GM19025 (cell line): ENCODE measurements at regions not wholly inside any gene's neighbourhood (a gene's known extent, or its start where the extent isn't known, plus 50 kb on each side); places are given as distances from the start of the nearest gene placed in this dataset.

Source experiments
- ATAC-seq: cut with Tn5 transposase; IDR thresholded peaks from one replicate; pipeline ENCODE4 v1.9.1; 2021; ENCODE audit warnings: mild to moderate bottlenecking, low read depth, moderate library complexity; ENCODE audit not compliant: unreplicated experiment

DNA sequence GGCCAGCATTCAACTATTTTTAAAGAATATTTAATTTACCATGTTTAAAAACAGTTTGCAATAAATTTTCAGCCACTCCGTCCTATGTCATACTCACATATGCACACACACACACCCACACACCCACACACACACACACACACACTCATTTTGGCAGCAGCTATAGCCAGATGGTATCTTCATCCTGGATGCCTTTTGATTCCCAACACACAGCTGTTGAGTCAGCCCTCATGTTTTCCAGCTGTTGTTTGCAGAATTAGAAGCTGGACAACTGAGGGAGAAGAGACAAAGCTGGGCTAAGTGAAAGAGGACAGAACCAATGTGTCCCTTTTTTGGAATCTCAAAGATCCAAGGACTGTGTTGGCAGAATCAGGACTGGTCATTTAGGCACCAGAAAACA lies 80.0 kb upstream of the EGLN3 start:
- ATAC-seq, result no peak

DNA sequence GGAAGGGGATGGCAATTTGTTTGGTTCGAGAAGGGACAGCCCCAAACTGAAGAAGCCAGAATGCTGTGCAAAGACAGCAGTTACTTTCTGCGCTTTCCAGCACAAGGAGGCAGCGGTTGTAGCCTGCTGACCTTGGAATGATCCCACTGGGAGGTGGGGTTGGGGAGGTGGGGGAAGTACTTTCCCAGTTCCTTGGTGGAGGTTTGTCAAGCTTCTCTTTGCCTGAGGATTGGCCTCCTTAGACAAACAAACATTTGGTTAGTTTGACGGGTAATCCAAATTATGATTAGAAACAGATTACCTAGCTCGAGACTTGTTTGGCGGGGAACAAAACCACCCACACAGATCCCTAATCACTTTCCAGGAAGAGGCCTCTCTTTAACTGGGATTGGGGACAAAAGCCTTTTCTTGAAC lies 79.1 kb upstream of the EGLN3 start:
- ATAC-seq, result no peak

DNA sequence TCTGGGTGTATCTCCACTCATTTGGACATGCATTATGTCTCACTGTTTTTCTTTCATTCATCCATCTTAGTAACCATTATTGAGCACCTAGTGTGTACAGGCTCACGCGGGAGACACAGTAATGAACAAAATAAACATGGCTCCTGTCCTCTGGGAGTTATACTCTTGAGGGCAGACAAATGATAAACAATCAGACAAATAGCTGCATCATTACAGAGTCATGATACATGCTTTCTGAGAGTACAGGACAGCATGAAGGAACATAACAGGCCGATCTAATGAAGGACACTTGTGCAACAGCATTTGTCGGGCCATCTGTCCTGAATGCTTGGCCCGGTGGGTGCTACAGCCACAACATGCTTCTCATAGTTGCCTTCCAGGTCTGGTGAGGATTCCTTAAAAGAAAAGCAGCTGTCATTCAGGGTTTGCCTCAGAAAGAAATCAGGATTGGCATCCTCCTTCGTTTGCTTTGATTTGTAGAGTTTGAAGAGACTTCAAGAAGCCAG lies 77.2 kb upstream of the EGLN3 start:
- no peak for ATAC-seq

DNA sequence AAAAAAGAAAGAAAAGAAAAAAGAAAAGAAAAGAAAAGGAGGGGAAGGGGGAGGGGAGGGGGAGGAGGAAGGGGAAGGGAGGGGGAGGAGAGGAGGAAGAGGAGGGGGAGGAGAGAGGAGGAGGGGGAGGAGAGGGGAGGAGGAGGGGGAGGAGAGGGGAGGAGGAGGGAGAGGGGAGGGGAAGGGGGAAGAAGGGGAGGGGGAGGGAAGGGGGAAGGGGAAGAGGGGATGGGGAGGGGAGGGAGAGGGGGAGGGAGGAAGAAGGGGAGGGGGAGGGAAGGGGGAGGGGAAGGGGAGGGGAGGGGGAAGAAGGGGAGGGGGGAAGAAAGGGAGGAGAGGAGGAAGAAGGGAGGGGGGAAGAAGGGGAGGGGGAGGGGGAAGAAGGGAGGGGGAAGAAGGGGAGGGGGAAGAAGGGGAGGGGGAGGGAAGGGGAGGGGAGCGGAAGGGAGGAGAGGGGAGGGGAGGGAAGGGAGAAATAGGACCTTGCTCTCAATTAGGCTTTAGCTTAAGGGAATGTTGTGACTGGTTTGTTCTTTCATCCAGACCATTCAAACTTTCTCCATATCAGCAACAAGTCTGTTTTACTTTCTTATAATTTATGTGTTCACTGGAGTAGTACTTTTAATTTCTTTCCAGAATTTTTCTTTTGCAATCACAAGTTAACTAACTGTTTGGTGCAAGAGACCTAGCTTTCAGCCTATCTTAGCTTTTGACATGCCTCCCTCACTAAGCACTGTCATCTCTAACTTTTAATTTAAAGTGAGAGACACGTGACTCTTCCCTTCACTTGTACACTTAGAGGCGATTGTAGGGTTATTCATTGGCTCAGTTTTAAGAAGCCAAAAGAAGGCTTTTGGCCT lies 76.5 kb upstream of the EGLN3 start:
- no peak for ATAC-seq

DNA sequence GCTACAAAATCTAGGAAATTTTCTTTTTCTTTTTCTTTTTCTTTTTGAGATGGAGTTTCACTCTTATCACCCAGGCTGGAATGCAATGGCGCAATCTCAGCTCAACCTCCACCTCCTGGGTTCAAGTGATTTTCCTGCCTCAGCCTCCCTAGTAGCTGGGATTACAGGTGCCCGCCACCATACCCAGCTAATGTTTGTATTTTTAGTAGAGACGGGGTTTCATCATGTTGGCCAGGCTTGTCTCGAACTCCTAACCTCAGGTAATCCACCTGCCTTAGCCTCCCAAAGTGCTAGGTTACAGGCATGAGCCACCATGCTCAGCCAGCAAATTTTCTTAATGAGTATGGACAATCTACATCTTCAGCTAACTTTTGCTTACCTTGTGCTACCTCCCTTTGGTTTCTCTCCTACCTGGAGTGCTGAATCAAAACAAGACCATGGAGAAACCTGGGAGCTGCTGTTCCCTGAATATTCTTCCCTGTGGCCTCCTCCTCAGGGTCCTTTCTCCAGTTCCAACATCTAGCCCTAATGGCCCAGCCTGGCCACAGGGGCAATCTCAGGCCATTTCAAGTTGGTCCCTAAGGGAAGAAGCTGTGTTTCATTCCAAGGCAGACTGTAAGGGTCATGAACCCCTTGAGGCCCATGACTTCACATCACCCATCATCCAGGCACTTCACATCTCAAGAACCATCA lies 74.6 kb upstream of the EGLN3 start:
- ATAC-seq, result no peak

DNA sequence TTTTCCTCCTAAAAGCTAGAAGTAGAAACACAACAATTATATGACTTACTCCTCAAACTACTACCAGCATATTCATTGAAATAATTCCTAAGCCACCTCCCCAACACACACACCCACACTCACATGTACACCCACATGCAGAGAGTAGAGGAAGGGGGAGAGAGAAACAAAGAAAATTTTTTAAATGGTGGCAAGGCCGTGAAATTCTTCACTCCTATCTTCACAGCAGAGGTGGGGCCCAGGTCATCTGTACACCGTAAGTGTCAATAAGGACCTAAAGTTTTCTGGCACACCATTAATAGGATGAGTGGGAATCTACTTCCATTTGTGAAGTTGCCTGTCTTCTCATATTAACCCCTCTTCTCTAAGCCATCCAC lies 73.9 kb upstream of the EGLN3 start:
- ATAC-seq, result no peak

DNA sequence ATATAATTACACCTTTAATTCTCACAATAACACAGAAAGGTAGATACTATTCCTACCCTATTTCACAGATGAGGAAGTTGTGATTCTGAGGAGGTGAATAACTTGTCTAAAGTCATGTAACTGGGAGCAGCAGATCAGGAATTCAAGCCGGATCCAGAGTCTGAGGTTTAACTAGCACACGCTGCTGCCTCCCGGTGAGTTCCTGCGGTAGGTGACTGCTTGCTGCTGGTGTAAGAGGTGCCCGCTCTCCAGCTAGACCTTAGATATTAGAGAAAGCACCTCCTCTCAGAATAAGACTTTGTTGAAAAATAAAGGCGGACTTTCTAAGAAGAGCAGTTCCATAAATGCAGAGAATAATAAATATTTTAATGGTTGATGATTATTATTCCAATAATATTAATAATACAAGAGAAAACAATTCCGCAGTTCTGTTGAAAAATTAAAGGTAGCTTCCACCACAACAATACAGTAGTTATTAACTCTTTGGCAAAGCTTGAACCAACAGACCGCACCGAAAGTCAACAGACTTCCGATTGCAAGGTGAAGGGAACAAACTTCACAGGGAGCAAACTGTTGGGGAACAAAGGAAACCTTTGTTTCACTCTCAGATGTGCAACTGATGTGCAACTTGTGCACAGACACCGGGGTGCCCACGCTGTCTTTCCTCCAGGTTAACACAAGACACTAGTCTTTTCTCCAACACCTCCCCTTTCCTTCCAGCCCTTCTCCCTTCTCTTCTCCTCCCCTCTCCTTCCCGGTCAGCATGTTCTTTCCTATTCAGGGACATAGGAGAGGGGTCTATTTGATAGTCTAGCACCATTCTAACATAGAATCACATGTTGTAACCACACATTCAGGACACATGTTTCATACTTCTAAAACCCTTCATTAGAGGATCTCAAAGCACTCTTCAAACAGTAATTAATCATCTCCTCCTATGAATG lies 73.2 kb upstream of the EGLN3 start:
- ATAC-seq, result no peak

DNA sequence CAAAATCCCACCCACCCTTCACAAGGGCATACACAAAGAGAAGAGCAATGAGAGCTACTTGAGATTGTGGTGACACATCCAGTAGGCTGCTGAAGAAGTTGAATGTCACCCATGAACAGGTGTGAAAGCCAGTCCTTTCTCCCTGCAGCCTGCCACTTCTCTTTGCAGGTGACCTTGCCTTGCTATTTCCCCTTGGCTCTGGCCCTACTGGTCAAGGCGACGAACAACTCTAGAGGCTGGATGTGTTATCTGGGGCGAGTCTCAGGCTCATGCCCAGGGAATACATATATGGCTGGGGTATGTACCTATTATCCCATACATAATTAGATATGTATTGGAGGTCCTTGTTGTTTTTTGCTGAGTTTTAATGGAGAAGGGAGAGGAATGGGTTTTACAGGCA lies 70.2 kb upstream of the EGLN3 start:
- no peak for ATAC-seq

DNA sequence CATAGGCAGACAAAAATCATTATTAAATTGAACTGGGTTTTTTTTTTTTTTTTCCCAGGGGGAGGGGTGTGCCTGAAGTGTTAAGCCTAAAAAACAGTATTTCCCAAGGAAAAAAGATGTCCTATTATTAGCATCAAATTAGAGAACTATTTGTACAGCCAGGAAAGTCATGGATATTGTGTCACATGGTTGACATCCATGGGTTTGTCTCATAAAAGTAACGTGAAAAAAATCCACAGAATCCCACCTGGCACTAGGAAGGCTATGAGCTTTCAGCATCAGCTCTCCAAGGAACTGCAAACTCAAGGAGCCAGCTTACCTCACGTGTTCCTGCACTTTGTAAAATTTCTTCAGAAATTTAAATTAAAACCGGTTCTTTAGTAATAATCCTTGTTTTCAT lies 69.1 kb upstream of the EGLN3 start:
- no peak for ATAC-seq

DNA sequence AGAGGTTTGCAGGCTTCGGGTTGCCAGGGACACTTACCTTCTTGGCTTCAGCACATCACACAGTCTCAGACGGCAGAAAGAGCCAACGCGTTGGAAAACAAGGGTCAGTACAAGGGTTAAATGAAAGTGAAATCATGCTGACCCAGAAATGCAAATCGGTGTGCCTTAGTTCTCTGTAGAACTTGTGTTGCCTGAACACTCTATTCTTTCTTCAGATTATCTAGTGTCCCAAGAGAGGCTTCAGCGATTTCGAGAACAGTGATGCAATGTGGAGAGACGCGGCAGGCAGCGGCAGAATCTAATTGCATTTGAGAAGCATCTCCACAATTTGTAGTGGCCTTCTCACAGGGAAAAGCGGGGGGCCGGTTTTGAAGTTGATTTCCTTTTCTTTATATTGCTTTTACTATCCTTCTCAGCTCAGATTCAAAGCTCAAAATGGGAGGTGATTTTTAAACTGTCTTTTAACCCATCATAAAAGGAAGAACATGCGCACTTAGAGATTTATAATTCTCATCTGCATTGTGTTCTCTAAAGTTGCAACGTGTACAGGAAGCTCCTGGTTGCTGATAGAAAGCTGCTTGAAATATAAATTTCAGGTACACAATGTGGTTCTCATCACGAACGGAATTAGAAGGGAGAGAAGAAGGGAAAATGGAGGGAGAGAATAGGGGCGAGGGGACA lies 67.8 kb upstream of the EGLN3 start:
- peak; percentile 84 for ATAC-seq

DNA sequence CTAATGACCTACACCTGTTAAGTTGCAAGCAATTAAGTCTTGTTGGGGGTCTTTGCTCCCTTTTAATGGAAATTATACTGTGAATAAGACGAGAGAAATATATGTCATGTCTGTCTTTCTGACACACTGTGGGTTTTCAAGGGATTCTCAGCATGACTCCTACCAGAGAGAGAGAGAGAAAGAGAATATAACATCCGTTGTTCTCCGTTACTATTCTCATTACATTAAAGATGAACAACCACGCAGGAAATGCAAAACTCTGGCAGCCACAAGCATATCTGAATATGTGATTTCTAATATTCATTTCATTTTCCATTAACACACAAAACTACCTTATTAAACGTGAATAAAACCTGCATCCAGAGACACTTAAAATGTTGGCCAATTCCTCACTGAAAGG lies 67.3 kb upstream of the EGLN3 start:
- ATAC-seq, result peak; percentile 27

DNA sequence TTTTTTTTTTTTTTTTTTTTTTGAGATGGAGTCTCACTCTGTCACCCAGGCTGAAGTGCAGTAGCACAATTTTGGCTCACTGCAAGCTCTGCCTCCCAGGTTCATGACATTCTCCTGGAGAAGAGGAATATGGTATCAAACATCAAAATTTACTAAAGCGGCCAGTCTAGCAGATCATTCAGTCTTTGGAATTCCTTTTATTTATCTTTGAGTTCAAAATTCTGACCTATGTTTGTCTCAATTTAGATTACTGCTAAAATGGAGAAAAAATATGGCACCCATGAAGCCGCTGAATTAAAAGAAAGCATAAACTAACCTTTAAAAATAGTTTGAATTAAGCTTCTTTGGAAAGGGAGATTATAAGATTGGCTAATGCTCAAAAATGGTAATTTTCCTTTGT lies 64.5 kb upstream of the EGLN3 start:
- no peak for ATAC-seq

DNA sequence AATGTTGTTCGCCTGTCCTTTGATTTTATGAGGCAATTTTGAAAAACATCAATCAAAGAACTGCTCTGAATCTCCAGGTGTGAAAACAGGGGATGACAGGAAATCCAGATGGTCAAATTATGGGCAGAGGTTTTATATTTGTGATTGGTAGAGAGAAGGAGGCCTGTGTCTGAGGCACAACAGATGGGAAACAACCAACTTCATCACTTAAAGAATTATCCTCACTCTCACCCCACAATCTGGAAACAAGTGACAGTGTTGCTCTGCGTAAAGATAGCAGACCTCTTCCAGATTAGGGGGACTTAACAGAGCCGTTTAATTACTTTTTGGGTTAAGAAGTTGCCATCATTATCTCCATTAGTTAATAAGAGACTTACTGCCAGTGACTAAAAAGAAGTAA lies 64.1 kb upstream of the EGLN3 start:
- no peak for ATAC-seq

DNA sequence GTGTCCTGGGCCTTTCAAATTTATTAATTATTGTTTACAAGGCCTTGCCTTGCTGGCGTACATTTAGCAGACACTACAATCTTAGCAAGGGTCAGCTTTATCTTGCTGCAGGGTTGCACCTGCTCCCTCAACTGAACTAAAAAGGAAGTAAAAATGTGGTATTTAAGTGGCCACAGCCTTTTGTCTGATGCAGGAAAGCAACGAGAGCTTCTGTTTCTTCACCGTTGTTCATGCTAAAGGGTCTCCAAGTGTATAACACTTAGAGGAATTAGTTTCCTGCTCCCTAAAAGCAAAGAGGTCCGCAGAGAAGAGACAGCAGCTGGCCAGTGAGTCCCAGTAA lies 62.8 kb upstream of the EGLN3 start:
- ATAC-seq, result peak; percentile 21

DNA sequence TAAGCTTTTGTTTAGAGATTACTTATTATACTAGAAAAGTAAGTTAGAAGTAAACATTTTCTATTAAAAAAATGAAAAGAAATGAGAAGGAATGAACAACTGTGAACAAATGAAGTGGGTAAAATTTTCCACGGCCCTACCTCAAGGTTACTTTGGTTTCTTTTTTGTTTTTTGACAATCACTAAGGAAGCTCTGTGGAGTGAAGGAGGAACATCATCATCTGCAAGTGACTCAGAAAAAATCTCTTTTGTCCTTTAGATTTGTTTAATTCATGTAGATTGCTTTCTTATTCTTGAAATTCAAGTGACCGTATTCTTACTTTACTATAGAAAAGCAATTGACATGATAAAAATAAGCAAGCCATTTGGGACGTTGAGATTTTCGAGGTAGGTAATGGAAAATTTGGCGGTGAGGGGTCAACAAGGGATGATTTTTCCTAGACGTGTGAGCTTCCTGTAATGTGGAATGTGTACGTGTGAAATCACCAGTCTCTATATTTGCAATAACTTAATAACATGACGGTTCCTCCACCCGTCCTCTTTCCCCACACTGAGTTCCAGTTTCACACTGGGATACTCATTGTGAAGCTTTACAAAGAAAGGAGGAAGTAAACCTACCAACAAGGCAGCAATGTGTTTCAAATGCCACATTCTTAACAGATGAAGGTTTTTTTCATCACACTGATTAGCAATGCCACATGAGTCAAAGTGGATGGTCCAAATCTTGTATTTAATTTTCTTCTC lies 62.3 kb upstream of the EGLN3 start:
- peak; percentile 59 for ATAC-seq

DNA sequence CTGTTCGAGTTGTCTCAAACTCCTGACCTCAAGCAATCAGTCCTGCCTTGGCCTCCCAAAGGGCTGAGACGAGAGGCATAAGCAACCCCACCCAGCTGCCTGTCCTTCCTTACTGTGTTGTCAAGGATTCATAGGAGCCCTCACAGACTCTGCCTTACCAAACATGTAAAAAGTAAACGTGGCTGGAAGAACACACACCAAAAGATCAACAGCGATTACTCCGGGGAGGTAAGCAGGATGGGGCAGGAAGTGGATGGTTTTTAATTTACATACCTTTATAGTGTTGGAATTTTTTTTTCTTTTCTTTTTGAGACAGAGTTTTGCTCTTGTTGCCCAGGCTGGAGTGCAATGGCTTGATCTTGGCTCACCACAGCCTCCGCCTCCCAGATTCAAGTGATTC lies 61.5 kb upstream of the EGLN3 start:
- no peak for ATAC-seq

DNA sequence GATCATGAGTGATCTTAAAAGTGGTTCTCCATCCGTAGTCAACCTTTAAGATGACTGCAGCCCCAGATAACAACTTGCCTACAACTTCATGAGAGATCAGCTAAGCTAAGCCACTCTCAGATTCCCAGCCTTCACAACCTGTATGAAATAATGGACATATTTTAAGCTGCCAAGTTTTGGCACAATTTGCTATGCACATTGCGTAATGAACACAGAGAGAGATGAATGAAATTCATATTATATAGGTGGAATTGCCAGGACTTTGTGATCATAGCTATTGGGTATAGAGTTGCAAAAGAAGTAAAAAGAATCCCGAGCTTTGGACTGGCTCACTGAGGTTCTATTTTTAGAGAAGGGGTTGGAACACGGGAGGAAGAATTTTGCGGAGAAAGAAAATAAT lies 59.1 kb upstream of the EGLN3 start:
- no peak for ATAC-seq

DNA sequence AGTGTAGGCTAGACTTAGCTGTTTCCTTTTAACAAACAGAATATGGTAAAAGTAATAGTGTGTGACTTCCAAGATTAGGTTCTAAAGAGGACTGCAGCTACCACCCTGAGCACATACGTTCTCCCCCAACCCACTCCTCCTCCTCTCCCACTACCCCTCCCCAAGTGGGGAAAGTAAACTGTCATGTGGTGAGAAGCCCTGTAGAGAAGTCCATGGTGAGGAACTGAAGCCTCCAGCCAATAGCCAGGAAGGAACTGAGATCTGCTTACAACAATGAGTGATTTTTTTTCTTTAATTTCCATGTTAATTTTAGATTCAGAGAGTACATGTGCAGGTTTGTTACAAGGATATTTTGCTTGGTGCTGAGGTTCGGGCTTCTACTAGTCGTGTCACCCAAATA lies 57.0 kb upstream of the EGLN3 start:
- no peak for ATAC-seq

DNA sequence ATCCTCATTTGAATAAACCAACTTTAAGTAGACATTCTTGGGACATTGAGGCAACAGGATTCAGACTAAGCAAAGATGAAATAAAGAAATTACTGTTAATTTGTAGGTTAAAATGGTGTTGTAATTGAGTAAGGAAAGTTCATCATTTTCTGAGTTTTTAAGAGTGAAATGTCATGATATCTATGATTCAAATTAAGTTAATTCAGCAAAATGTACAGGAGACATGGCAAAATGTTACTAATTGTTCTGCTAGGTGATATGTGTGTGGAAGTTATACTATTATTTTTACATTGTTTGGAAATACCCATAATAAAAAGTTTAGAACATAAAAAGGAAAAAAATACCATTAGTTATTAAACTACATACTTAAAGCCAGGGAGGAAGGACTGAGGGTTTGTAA lies 55.0 kb upstream of the EGLN3 start:
- ATAC-seq, result no peak

DNA sequence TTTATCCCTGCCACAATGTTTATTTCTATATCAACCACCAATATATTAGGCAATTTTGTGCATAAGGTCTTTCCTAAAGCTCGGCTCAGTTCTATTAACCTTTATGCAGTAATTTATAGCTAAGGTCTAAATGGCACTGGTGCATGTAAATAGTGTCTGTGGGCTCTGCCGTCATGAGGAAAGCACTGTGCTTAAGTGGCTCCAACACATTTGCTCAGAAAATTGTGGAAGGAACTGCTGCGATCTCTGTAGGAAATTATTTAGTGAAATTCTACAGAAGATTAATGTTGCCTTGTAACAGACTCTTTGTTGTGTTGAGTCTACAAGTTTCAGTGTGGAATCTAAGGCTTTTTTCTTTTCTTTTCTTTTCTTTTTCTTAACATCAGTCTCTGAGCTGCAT lies 54.0 kb upstream of the EGLN3 start:
- no peak for ATAC-seq
